ENCODE measurements at regions not wholly inside any gene's neighbourhood (a gene's known extent, or its start where the extent isn't known, plus 50 kb on each side); places are given as distances from the start of the nearest gene placed in this dataset.
"Not testable (repeated sequence)": the region's sequence is repeated elsewhere in the genome, so short reads cannot be mapped to it uniquely, and the experiment has no call there.

DNA sequence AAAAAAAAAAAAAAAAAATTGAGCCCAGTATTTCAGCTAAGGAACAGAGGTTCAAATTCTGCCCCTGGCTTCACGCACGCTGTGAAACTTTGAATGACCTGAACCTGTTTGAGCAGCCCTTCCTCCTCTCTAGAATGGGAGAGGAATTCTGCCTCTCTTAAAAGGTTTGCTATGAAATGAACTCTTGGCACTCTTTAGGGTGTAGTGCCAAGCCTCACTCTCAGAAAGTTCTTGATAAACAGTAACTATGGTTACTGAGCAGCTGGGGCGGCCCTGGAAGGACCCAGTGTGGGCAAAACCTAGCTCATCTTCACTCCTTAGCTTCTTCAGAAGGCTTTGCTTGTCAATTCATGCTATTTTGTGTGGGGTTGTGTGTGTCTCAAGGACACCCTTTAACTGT lies 73.7 kb downstream of the GEMIN8 start:
- DNase-seq (ENCODE audit: low spot score) = no peak

GRCh38 chrX:13955095-13955647 lies 74.5 kb downstream of the GEMIN8 start:
- DNase-seq (ENCODE audit: low spot score) = no peak

- no peak for DNase-seq (ENCODE audit: low spot score)
Measured at GRCh38 chrX:13952581-13952980, 77.1 kb downstream of the GEMIN8 start.

DNA sequence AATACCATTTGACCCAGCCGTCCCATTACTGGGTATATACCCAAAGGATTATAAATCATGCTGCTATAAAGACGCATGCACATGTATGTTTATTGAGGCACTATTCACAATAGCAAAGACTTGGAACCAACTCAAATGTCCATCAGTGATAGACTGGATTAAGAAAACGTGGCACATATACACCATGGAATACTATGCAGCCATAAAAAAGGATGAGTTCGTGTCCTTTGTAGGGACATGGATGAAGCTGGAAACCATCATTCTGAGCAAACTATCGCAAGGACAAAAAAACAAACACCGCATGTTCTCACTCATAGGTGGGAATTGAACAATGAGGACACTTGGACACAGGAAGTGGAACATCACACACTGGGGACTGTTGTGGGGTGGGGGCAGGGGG lies 83.5 kb downstream of the GEMIN8 start:
- not testable (repeated sequence) for DNase-seq (ENCODE audit: low spot score)

DNA sequence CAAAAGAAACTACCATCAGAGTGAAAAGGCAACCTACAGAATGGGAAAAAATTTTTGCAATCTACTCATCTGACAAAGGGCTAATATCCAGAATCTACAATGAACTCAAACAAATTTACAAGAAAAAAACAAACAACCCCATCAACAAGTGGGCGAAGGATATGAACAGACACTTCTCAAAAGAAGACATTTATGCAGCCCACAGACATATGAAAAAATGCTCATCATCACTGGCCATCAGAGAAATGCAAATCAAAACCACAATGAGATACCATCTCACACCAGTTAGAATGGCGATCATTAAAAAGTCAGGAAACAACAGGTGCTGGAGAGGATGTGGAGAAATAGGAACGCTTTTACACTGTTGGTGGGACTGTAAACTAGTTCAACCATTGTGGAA lies 83.9 kb downstream of the GEMIN8 start:
- DNase-seq (ENCODE audit: low spot score) = not testable (repeated sequence)

GRCh38 chrX:13940671-13941070 lies 89.0 kb downstream of the GEMIN8 start:
- no peak for DNase-seq (ENCODE audit: low spot score)

- no peak for DNase-seq (ENCODE audit: low spot score)
Measured at GRCh38 chrX:13939741-13940597, 89.7 kb downstream of the GEMIN8 start.

GRCh38 chrX:13938829-13939530 lies 90.7 kb downstream of the GEMIN8 start:
- no peak for DNase-seq (ENCODE audit: low spot score)

GRCh38 chrX:13938051-13938828 lies 91.5 kb downstream of the GEMIN8 start:
- no peak for DNase-seq (ENCODE audit: low spot score)

GRCh38 chrX:13937370-13938050 lies 92.2 kb downstream of the GEMIN8 start:
- no peak for DNase-seq (ENCODE audit: low spot score)

DNA sequence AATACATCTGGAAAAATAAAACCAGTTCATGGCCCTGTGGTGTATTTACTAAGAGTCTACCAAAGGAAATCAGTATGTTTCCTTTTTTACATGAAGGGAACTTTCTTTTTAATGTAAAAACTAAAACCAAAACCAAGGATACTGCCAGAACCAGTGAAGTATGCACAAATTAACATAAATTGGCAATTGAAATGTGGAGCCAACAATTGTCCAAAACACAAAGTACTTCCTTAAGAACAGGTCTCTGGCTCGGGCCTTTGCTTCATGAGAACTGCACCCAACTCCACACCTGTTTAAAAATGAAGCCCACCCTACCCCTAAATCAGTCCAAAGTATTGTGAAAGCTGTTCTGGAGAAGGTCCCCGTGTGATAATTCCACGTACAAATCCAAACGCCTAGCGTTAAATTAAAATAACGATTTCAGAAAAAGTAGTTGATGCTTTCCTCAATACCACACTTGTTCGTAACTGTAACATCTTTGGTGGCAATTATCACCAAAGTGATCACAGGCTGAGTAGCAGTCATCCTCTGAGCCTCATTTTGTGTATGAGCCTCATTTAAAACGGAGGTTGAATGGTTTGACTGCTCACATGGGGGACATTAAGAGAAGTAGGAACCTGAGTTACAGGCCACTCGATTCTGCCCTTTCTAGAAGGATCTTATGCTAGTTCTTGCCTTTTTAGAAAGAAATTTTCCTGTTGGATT lies 93.0 kb downstream of the GEMIN8 start:
- DNase-seq (ENCODE audit: low spot score) = no peak

DNA sequence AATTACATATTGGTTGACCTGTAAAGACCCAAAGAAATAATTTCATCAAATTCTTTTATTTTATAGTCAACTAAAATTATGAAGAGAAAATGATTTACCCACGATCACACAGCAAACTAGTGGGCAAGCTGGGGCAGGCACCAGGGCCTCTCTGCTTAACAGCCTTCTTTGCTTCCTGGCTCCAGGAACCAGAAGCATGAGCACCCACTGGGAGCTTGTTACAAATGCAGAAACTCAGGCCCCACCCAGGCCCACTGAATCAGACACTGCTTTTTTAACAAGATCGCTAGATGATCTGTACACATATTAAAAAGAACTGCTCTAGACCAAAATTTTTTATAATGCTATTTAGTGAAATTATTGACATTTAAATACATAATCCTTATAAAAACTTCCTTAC lies 95.0 kb downstream of the GEMIN8 start:
- DNase-seq (ENCODE audit: low spot score) = no peak

DNA sequence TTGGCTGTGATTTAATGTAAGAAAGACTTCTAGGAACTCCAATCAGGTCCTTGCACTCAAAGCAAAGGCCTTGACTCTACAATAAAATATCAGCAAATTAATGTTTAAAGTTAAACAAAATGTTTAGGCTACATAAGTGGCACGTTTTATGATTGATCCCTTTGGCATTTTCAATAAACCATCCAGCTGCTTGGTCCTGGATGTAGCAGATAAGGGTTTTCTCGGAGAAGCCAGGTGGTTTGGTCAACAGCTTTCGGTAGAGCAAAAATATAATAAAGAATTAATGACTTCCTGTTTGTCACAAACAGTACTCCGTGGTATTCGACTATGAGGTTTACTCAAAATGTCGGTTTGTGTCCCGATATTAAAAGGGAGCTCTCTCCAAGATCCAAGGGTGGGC lies 95.8 kb downstream of the GEMIN8 start:
- DNase-seq (ENCODE audit: low spot score) = no peak

DNA sequence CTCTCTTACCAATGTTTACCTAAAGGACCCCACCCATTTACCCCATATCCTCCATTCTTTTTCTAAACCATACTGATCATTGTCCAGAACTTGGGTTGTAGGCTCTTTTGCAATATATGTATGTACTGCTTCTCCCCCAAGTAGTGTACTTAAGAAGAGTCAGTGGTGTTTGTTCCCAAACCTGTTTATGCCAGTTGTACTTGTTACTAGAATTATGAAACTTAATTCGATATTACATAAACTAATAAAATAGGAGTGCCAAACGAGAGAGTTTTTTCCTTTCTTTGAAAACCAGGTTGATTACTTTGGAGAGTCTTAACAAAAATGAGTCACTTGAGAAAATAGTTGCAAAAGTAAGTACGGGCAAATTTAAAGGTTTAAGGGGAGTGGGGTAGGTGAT lies 96.3 kb downstream of the GEMIN8 start:
- no peak for DNase-seq (ENCODE audit: low spot score)

GRCh38 chrX:13932416-13932815 lies 97.3 kb downstream of the GEMIN8 start:
- DNase-seq (ENCODE audit: low spot score) = no peak

GRCh38 chrX:13927175-13927574 lies 102.5 kb downstream of the GEMIN8 start:
- DNase-seq (ENCODE audit: low spot score) = no peak

- DNase-seq (ENCODE audit: low spot score) = no peak
Measured at GRCh38 chrX:13923845-13924244, 105.8 kb downstream of the GEMIN8 start.

DNA sequence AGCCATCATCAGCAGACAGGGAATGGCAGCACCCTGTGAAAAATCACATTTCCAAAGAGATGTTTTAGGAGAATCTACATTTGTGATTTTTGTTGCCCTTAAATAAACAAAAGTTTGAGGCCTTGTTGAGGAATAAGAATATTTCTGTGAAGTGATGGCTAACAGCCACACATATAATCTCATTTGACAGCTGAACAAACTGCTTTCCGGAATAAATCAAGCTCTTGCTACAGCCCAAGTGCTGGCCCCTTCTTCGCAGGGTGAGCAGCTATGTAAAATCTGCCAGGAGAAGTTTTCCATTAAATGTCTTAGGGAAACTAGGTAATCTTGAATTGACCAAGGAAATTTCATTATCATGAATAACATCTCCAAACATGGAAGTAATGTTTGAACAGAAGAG lies 106.4 kb upstream of the GPM6B start:
- no peak for DNase-seq (ENCODE audit: low spot score)

- DNase-seq (ENCODE audit: low spot score) = no peak
Measured at GRCh38 chrX:13917507-13917906, 100.6 kb upstream of the GPM6B start.

DNA sequence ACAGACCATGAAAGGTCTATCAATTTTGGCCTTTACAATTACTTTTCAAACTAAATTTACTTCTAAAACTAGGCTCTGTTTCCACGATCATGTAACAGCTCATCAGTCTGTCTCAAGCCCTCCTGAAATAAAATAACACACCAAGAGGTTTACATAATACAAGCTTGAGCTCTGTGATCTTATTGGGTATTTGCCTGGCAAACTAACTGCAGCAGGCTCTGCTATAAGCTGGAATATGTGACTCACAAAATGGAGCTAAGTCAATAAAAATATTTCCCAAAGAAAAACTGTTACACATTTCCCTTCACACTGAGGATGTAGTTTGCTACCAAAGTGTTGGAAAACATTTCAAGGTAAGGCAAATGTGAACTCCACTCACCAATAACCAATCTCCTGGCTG lies 94.7 kb upstream of the GPM6B start:
- no peak for DNase-seq (ENCODE audit: low spot score)

GRCh38 chrX:13906093-13906492 lies 89.2 kb upstream of the GPM6B start:
- no peak for DNase-seq (ENCODE audit: low spot score)

All from kidney capillary endothelial cell (primary cell).